ENCODE measurements at regions not wholly inside any gene's neighbourhood (a gene's known extent, or its start where the extent isn't known, plus 50 kb on each side); places are given as distances from the start of the nearest gene placed in this dataset.

GRCh38 chr6:77150736-77151135, 312.6 kb downstream of the HTR1B start:
- Histone ChIP-seq H3K4me1 (no peaks in the 10 kb centered on the region), H3K36me3 (no peaks in the 10 kb centered on the region), H3K27ac (no peak overlapping the region), H3K4me3 (no peak overlapping the region), H3K9me3 (no peaks in the 10 kb centered on the region), H3K27me3 (no peaks in the 10 kb centered on the region)
- no peak for DNase-seq (ENCODE audit: low spot score in 2 of 2)
- TF ChIP-seq POLR2A (IDR thresholded peaks at IDR 0.05): no peak
- TF ChIP-seq CTCF (IDR thresholded peaks at IDR 0.05): no peak

GRCh38 chr6:77145244-77145643, 318.0 kb downstream of the HTR1B start:
- H3K27ac ChIP-seq: no peak overlapping the region
- DNase-seq (ENCODE audit: low spot score in 2 of 2): no peak
- H3K4me3 ChIP-seq: no peak overlapping the region
- no peaks in the 10 kb centered on the region for H3K9me3 ChIP-seq
- H3K36me3 ChIP-seq: no peaks in the 10 kb centered on the region
- no peaks in the 10 kb centered on the region for H3K27me3 ChIP-seq
- H3K4me1 ChIP-seq: no peaks in the 10 kb centered on the region
- TF ChIP-seq POLR2A (IDR thresholded peaks at IDR 0.05): no peak
- no peak for TF ChIP-seq EP300 (IDR thresholded peaks at IDR 0.05)
- no peak for TF ChIP-seq CTCF (IDR thresholded peaks at IDR 0.05)
- WGBS, 2 donors: 40 to 58% methylated on average over 1 of the region's 1 CpG

DNA sequence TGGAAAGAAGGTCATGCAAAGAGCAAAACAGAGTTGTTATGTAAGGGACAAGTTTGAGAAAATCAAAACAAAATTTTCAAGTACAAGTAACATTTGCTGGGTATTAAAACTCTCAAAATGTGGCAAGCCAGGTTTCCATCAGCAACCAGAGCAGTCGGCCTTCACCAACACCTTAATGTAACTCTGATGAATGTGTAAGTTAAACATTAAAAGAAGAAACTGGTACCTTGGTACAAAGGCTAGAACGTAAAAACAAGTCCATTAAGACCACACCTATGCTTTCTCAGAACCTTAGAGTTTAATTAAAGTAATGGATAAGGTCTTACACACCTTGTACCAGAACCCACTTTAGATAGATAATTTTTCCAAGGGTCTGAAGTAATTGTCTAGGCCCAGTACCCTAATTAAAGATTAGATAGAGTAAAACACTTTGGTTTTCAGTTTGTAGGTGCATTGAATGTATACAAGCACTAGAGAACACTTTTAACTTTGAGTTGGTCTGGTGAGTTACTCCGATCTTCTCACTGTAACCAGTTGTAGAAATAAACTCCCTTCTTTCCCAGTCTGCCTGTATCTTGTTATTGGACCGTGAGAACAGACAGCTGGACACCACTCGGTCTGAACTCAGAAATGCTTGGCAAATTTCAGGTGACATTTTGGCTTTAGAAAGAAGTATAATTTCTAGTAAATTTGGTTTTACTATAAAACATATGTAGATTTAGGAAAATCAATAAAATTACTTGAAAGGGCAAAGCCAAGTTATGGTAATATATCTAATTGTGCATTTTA, 319.4 kb downstream of the HTR1B start:
- no peak for TF ChIP-seq EP300 (IDR thresholded peaks at IDR 0.05)
- no peak for TF ChIP-seq POLR2A (IDR thresholded peaks at IDR 0.05)
- TF ChIP-seq CTCF (IDR thresholded peaks at IDR 0.05): no peak
- Histone ChIP-seq H3K36me3 (no peaks in the 10 kb centered on the region), H3K9me3 (no peaks in the 10 kb centered on the region), H3K4me1 (no peaks in the 10 kb centered on the region), H3K27me3 (no peaks in the 10 kb centered on the region), H3K4me3 (no peak overlapping the region), H3K27ac (no peak overlapping the region)
- DNase-seq (ENCODE audit: low spot score in 2 of 2): no peak
- 88 to 92% methylated on average over 5 of the region's 5 CpGs for WGBS, 2 donors

- Histone ChIP-seq H3K27ac (no peak overlapping the region), H3K4me1 (no peaks in the 10 kb centered on the region), H3K4me3 (no peak overlapping the region), H3K9me3 (no peaks in the 10 kb centered on the region), H3K27me3 (no peaks in the 10 kb centered on the region), H3K36me3 (no peaks in the 10 kb centered on the region)
- no peak for DNase-seq (ENCODE audit: low spot score in 2 of 2)
- TF ChIP-seq CTCF (IDR thresholded peaks at IDR 0.05): no peak
- no peak for TF ChIP-seq EP300 (IDR thresholded peaks at IDR 0.05)
- TF ChIP-seq POLR2A (IDR thresholded peaks at IDR 0.05): no peak
These were observed 327.2 kb downstream of the HTR1B start for GRCh38 chr6:77136086-77136485.

GRCh38 chr6:77133031-77133430, 330.3 kb downstream of the HTR1B start:
- TF ChIP-seq POLR2A (IDR thresholded peaks at IDR 0.05) (no peak), EP300 (IDR thresholded peaks at IDR 0.05) (no peak), CTCF (IDR thresholded peaks at IDR 0.05) (no peak)
- Histone ChIP-seq H3K27ac (no peak overlapping the region), H3K27me3 (no peaks in the 10 kb centered on the region), H3K36me3 (no peaks in the 10 kb centered on the region), H3K4me1 (no peaks in the 10 kb centered on the region), H3K4me3 (no peak overlapping the region), H3K9me3 (peaks cover 0 to 10% (median 0%) of the 10 kb centered on the region in 4 donors)
- 75 to 81% methylated on average over 5 of the region's 5 CpGs for WGBS, 2 donors
- no peak for DNase-seq (ENCODE audit: low spot score in 2 of 2)
